Adipocyte (in vitro differentiated cells): ENCODE measurements at regions not wholly inside any gene's neighbourhood (a gene's known extent, or its start where the extent isn't known, plus 50 kb on each side); places are given as distances from the start of the nearest gene placed in this dataset.
"Not testable (repeated sequence)": the region's sequence is repeated elsewhere in the genome, so short reads cannot be mapped to it uniquely, and the experiment has no call there.

ENCODE experiments used
- DNase-seq: peaks from one replicate; pipeline ENCODE4 v3.0.0-alpha.2; 2015; ENCODE audit warnings: low read depth
- H3K27me3 ChIP-seq: replicated peaks from 2 replicates; pipeline ENCODE4 v1.7.0; 2013; ENCODE audit warnings: mild to moderate bottlenecking, low read length, moderate library complexity; ENCODE audit not compliant: control insufficient read depth, insufficient read depth
- H3K36me3 ChIP-seq: 2 replicates; pipeline ENCODE4 v1.7.0; 2013; ENCODE audit warnings: low read length, mild to moderate bottlenecking, moderate library complexity; ENCODE audit not compliant: control insufficient read depth, insufficient read depth, severe bottlenecking
- H3K4me1 ChIP-seq: 2 replicates; pipeline ENCODE4 v1.7.0; 2013; ENCODE audit warnings: mild to moderate bottlenecking, low read length, moderate library complexity; ENCODE audit not compliant: control insufficient read depth, insufficient read depth
- H3K4me3 ChIP-seq: 2 replicates; pipeline ENCODE4 v1.7.0; 2013; ENCODE audit warnings: mild to moderate bottlenecking, low read length, moderate library complexity
- H3K9ac ChIP-seq: 2 replicates; pipeline ENCODE4 v1.7.0; 2013; ENCODE audit warnings: mild to moderate bottlenecking, low read length, moderate library complexity
- H3K9me3 ChIP-seq: 2 replicates; pipeline ENCODE4 v1.7.0; 2013; ENCODE audit warnings: mild to moderate bottlenecking, low read length, moderate library complexity; ENCODE audit not compliant: control insufficient read depth

- H3K9ac ChIP-seq, H3K4me3 ChIP-seq, H3K9me3 ChIP-seq, H3K27me3 ChIP-seq, H3K4me1 ChIP-seq, H3K36me3 ChIP-seq, DNase-seq: not testable (repeated sequence)
Measured at GRCh38 chr1:196366-196765, 255.1 kb downstream of the OR4F29 start.

DNA sequence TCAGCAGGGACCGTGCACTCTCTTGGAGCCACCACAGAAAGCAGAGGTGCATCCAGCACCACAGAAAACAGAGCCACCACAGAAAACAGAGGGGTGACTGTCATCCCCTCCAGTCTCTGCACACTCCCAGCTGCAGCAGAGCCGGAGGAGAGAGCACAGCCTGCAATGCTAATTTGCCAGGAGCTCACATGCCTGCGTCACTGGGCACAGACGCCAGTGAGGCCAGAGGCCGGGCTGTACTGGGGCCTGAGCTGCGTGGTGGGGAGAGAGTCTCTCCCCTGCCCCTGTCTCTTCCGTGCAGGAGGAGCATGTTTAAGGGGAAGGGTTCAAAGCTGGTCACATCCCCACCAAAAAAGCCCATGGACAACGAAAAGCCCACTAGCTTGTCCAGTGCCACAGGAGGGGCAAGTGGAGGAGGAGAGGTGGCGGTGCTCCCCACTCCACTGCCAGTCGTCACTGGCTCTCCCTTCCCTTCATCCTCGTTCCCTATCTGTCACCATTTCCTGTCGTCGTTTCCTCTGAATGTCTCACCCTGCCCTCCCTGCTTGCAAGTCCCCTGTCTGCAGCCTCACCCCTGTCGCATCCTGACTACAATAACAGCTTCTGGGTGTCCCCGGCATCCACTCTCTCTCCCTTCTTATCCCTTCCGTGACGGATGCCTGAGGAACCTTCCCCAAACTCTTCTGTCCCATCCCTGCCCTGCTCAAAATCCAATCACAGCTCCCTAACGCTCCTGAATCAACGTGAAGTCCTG is 260.0 kb downstream of the OR4F29 start:
- H3K4me1 ChIP-seq, H3K9me3 ChIP-seq, DNase-seq, H3K4me3 ChIP-seq, H3K9ac ChIP-seq, H3K27me3 ChIP-seq, H3K36me3 ChIP-seq: not testable (repeated sequence)

GRCh38 chr1:190678-191077 is 260.8 kb downstream of the OR4F29 start:
- H3K27me3 ChIP-seq, H3K4me1 ChIP-seq, DNase-seq, H3K9ac ChIP-seq, H3K4me3 ChIP-seq, H3K9me3 ChIP-seq, H3K36me3 ChIP-seq: not testable (repeated sequence)

GRCh38 chr1:189915-190314 is 261.6 kb downstream of the OR4F29 start:
- H3K27me3 ChIP-seq, H3K9ac ChIP-seq, H3K36me3 ChIP-seq, H3K4me3 ChIP-seq, H3K9me3 ChIP-seq, H3K4me1 ChIP-seq, DNase-seq: not testable (repeated sequence)

- H3K4me3 ChIP-seq, H3K9me3 ChIP-seq, DNase-seq, H3K36me3 ChIP-seq, H3K4me1 ChIP-seq, H3K9ac ChIP-seq, H3K27me3 ChIP-seq: not testable (repeated sequence)
Measured at GRCh38 chr1:189270-189669, 262.2 kb downstream of the OR4F29 start.

DNA sequence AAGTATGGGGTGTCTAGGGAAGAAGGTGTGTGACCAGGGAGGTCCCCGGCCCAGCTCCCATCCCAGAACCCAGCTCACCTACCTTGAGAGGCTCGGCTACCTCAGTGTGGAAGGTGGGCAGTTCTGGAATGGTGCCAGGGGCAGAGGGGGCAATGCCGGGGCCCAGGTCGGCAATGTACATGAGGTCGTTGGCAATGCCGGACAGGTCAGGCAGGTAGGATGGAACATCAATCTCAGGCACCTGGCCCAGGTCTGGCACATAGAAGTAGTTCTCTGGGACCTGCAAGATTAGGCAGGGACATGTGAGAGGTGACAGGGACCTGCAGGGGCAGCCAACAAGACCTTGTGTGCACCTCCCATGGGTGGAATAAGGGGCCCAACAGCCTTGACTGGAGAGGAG is 264.2 kb downstream of the OR4F29 start:
- H3K9ac ChIP-seq, H3K4me1 ChIP-seq, H3K27me3 ChIP-seq, H3K4me3 ChIP-seq, DNase-seq, H3K36me3 ChIP-seq, H3K9me3 ChIP-seq: not testable (repeated sequence)

GRCh38 chr1:186691-187131 is 264.8 kb downstream of the OR4F29 start:
- H3K9ac ChIP-seq, H3K36me3 ChIP-seq, DNase-seq, H3K27me3 ChIP-seq, H3K4me1 ChIP-seq, H3K4me3 ChIP-seq, H3K9me3 ChIP-seq: not testable (repeated sequence)

DNA sequence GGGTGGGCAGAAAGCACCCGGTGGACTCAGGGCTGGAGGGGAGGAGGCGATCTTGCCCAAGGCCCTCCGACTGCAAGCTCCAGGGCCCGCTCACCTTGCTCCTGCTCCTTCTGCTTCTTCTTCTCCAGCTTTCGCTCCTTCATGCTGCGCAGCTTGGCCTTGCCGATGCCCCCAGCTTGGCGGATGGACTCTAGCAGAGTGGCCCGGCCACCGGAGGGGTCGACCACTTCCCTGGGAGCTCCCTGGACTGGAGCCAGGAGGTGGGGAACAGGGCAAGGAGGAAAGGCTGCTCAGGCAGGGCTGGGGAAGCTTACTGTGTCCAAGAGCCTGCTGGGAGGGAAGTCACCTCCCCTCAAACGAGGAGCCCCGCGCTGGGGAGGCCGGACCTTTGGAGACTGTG is 265.3 kb downstream of the OR4F29 start:
- not testable (repeated sequence) for H3K27me3 ChIP-seq, H3K9ac ChIP-seq, H3K4me3 ChIP-seq, H3K9me3 ChIP-seq, H3K4me1 ChIP-seq, DNase-seq, H3K36me3 ChIP-seq

DNA sequence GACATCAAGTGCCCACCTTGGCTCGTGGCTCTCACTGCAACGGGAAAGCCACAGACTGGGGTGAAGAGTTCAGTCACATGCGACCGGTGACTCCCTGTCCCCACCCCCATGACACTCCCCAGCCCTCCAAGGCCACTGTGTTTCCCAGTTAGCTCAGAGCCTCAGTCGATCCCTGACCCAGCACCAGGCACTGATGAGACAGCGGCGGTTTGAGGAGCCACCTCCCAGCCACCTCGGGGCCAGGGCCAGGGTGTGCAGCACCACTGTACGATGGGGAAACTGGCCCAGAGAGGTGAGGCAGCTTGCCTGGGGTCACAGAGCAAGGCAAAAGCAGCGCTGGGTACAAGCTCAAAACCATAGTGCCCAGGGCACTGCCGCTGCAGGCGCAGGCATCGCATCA is 266.0 kb downstream of the OR4F29 start:
- not testable (repeated sequence) for DNase-seq, H3K27me3 ChIP-seq, H3K4me1 ChIP-seq, H3K9ac ChIP-seq, H3K36me3 ChIP-seq, H3K4me3 ChIP-seq, H3K9me3 ChIP-seq

- not testable (repeated sequence) for H3K4me1 ChIP-seq, H3K9ac ChIP-seq, DNase-seq
Measured at GRCh38 chr1:184336-184686, 267.2 kb downstream of the OR4F29 start.

DNA sequence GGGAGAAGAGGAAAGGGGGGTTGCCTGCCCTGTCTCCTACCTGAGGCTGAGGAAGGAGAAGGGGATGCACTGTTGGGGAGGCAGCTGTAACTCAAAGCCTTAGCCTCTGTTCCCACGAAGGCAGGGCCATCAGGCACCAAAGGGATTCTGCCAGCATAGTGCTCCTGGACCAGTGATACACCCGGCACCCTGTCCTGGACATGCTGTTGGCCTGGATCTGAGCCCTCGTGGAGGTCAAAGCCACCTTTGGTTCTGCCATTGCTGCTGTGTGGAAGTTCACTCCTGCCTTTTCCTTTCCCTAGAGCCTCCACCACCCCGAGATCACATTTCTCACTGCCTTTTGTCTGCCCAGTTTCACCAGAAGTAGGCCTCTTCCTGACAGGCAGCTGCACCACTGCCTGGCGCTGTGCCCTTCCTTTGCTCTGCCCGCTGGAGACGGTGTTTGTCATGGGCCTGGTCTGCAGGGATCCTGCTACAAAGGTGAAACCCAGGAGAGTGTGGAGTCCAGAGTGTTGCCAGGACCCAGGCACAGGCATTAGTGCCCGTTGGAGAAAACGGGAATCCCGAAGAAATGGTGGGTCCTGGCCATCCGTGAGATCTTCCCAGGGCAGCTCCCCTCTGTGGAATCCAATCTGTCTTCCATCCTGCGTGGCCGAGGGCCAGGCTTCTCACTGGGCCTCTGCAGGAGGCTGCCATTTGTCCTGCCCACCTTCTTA is 267.7 kb downstream of the OR4F29 start:
- not testable (repeated sequence) for H3K4me3 ChIP-seq, H3K4me1 ChIP-seq, H3K36me3 ChIP-seq, DNase-seq, H3K9me3 ChIP-seq, H3K9ac ChIP-seq, H3K27me3 ChIP-seq

More at GRCh38 chr1:184336-184686, 267.2 kb downstream of the OR4F29 start:
- not testable (repeated sequence) for H3K36me3 ChIP-seq, H3K27me3 ChIP-seq, H3K9me3 ChIP-seq, H3K4me3 ChIP-seq

DNA sequence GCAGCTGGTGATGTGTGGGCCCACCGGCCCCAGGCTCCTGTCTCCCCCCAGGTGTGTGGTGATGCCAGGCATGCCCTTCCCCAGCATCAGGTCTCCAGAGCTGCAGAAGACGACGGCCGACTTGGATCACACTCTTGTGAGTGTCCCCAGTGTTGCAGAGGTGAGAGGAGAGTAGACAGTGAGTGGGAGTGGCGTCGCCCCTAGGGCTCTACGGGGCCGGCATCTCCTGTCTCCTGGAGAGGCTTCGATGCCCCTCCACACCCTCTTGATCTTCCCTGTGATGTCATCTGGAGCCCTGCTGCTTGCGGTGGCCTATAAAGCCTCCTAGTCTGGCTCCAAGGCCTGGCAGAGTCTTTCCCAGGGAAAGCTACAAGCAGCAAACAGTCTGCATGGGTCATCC is 268.4 kb downstream of the OR4F29 start:
- H3K27me3 ChIP-seq, H3K9me3 ChIP-seq, H3K9ac ChIP-seq, H3K4me3 ChIP-seq, H3K4me1 ChIP-seq, DNase-seq, H3K36me3 ChIP-seq: not testable (repeated sequence)
